Adrenal gland (tissue), 5 donors: ENCODE measurements at regions not wholly inside any gene's neighbourhood (a gene's known extent, or its start where the extent isn't known, plus 50 kb on each side); places are given as distances from the start of the nearest gene placed in this dataset.

Experiments
- POLR2A ChIP-seq, 2 donors: fragments of 450-650 bp; IDR thresholded peaks; one replicate each; pipeline ENCODE4 v1.6.1; 2017; ENCODE audit warnings: antibody characterized with exemption in 2 of 2, mild to moderate bottlenecking in 2 of 2, moderate library complexity in 1 of 2
- TF ChIP-seq, protein P1 (sequence below), 6 experiments: fragments of 450-650 bp in 4 of 6; fragments of 200-600 bp in 2 of 6; sonication (generic) in 1 of 6; IDR thresholded peaks; 1 replicate in 5 of 6; 2 replicates in 1 of 6; pipeline versions ENCODE4 v1.5.1 to v1.8.0; 2016 to 2021; ENCODE audit warnings: antibody characterized with exemption in 6 of 6, mild to moderate bottlenecking in 2 of 6, moderate library complexity in 1 of 6
- donor health status: DM: no; HTN: no; CAD: no.

DNA sequence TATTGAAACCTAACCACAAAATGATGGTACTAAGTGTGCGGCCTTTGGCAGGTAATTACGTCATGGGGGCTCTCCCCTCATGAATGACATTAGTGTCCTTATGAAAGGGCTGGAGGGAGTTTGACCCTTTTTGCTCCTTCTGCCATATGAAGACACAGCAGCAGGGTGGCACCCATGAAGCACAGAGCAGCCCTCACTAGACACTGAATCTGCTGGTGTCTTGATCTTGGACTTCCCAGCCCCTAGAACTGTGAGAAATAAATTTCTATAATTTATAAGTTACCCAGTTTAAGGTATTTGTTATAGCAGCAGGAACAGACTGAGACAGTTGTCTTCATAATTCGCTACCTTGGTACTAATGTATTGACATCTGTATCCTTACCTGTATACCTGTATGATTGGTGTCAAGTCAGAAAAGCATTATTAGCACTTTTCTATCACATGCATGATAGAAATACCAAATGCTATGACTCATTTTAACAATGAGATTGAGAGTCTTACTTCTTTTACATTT, 80.4 kb downstream of the GCNT4 start:
- TF ChIP-seq, protein P1, sequence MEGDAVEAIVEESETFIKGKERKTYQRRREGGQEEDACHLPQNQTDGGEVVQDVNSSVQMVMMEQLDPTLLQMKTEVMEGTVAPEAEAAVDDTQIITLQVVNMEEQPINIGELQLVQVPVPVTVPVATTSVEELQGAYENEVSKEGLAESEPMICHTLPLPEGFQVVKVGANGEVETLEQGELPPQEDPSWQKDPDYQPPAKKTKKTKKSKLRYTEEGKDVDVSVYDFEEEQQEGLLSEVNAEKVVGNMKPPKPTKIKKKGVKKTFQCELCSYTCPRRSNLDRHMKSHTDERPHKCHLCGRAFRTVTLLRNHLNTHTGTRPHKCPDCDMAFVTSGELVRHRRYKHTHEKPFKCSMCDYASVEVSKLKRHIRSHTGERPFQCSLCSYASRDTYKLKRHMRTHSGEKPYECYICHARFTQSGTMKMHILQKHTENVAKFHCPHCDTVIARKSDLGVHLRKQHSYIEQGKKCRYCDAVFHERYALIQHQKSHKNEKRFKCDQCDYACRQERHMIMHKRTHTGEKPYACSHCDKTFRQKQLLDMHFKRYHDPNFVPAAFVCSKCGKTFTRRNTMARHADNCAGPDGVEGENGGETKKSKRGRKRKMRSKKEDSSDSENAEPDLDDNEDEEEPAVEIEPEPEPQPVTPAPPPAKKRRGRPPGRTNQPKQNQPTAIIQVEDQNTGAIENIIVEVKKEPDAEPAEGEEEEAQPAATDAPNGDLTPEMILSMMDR (IDR thresholded peaks at IDR 0.05) = no peak
- TF ChIP-seq POLR2A (IDR thresholded peaks at IDR 0.05) = no peak
